GM18867 (cell line): ENCODE measurements at regions not wholly inside any gene's neighbourhood (a gene's known extent, or its start where the extent isn't known, plus 50 kb on each side); places are given as distances from the start of the nearest gene placed in this dataset.
"Not testable (repeated sequence)": the region's sequence is repeated elsewhere in the genome, so short reads cannot be mapped to it uniquely, and the experiment has no call there.

Experiments used
- ATAC-seq: cut with Tn5 transposase; IDR thresholded peaks from one replicate; pipeline ENCODE4 v1.9.1; 2021; ENCODE audit warnings: mild to moderate bottlenecking, moderate library complexity; ENCODE audit not compliant: unreplicated experiment

DNA sequence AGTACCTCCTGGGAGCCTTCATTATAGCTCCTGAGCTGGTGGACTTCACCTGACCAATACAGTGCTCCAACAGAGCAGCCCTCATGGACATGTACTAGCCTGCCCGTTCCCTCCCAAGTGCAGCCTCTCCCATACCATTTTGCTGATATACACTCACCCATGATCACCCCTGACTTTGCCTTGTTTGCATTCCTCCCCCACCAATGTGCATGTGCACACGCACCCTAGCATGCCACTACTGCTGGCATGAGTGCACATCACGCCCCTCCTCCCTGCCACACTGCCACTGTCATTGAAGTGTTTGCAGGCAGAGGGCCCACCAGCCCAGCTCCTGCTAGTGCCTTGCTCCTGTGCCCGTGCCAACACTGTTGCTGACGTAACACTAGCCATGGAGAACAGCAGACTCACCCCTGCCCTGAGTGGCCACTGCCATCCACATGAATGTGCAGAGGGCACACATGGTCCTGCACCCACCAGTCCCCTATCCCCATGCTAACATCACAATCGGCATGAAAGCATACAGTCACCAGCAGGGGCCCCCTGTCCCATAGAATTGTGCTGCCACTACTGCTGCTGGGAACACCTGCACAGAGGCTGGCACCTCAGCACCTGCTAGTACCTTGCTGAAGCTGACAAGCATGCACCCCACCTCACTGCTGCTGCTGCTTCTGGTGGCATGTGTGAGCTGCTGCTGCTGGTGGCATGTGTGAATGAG, 110.3 kb downstream of the SINHCAF start:
- no peak for ATAC-seq

DNA sequence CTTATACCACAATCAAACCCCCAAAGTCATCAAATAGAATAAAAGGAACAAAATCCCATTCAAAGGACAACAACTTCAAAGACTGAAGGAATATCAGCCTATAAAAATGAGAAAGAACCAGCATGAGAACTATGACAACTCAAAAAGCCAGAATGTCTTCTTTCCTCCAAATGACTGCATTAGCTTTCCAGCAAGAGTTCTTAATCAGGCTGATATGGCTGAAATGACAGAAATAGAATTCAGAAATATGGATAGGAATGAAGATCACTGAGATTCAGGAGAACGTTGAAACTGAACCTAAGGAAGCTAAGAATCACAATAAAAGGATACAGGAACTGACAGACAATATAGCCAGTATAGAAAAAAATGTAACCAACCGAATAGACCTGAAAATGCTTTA, 109.5 kb downstream of the SINHCAF start:
- no peak for ATAC-seq

DNA sequence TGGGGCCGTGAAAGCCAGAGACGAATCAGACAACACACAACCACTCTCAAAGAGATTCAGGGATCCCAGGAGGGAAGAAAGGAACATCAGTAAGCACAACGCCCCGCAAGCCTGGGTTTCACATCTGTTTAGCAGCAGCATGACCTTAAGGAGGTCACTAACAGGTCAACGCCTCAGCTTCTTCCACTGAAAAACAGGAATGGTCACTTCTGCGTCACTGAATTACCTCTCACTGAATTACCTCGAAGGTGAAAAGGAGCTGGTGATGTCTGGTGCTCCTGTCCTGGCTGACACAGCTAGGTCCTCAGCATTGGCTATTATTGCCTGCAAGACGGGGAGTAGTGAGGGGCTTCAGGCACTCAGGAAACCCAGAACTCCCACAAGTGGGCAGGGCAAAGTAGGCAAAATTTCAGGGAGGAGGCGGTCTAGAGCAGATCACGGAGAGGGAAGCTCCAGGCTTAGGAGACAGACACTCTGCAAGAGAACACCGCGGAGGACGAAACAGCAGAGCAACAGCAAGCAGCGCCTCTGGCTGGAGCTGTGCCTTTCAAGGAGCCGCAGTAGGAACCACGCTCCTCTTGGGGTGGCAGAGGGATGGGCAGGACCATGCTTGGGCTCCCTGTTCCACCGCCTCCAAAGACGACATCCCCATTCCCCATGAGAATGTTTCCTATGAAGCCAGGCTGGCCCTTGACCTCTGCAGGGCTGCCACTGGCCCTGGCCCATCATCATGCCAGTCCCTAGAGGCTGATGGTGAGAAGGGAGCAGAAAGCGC, 108.4 kb downstream of the SINHCAF start:
- no peak for ATAC-seq

DNA sequence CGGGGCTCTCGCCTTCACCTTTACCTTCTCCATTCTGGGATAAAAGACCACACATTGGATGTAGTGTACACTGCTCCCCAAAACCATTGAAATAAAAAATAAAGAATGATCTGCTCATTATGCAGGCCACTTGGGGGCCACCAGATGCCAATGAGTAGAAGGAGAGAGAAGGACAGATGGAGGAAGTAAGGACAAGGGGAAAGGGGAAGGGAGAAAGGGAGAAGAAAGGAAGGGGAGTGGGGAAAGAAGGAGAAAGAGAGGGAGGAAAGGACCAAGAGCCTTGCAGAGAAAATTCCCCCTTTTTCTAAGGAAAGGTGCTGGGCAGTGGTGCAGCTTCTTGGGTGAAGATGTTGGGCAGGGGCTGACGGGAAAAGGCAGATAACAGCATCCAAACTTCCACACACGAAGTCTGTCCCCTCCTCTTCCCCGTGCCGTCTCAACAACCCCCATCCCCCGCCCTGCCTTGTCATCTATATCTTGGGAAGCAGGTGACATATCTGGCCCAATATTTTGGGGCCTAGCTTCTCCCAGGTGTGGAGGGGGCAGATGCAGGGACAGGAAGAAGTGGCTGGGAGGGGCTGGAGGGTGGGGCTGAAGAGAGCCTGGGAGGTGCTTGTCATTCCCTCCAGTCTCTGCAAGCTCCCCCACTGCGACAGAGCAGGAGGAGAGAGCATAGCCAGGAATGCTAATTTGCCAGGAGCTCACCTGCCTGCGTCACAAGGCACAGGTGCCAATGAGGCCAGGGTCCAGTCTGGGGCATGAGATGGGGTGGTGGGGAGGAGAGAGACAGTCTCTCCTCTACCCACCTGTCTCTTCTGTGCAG, 107.5 kb downstream of the SINHCAF start:
- ATAC-seq = no peak

DNA sequence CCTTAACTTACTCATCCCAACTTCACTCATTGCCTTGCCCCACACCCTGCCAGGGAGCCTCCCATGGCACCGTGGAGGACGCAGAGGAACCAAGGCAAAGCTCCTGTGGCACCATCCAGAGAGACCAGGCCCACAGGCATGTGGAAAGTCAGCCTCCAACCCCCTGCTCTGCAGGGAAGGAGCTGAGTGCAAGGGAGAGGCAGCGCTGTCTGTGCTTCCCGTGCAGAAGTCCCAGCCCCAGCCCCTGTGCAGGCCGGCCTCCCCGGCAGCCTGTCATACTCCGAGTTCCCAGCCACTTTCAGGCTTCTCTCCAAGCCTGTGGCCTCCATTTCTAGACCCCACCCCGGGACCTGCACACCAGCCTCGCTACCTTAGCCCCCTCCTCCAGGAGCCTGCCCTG, 106.4 kb downstream of the SINHCAF start:
- ATAC-seq = no peak

DNA sequence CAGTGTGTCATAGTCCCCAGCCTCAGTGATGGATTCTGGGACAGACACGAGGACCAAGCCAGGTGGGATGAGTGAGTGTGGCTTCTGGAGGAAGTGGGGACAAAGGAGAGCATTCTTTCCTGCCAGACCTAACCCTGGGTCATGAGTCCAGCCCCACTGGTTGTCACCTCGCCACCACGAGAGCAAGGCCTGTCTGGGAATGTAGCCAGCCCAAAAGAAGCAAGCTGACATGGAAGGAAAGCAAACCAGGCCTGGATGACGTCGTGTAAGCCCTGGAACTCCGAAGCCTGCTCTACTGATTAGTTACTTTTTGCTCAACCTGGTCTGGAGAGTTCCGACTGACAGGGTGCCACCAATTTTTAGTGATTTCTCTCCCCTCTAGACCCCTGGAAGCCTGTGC, 105.9 kb downstream of the SINHCAF start:
- ATAC-seq = no peak

DNA sequence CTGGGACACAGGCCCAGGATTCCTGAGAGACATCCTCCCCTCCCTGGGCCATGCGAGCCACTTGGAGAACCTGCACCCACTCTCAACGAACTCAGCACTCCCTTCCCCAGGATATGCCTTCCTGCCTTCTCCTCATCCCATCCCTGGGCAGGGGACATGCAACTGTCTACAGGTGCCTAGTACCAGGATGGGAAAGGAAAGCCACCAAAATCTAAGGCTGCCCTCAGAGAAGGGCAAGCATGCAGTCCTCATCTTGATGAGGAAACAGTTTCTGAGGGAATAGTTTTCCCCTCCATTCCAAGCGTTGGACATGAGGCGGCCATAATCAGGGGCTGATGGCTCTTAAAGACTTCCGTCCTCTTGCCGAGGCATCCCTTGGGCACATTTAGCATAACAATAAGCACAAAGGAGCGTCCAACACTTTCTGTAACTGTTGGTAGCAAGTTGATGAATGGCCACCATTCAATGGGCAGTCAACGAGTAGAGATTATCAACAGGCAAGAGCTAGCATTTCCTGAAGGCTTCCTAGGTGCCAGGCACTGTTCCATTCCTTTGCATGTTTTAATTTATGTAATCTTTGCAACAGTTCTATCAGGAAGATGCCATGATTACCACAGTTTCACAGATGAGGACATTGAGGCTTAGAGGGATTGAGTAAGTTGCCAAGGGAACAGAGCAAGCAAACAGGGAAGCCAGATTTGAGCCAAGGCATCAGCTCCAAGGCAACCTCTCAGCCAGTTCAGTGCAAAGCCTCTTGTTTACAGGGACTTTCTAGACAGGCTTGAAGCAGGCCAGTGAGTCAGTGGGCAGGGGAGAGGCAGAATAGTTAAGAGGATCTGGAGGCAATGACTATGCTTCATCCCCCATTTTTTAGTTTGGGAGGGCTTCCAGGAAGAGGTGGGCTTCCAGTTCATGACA, 105.1 kb downstream of the SINHCAF start:
- ATAC-seq = no peak

DNA sequence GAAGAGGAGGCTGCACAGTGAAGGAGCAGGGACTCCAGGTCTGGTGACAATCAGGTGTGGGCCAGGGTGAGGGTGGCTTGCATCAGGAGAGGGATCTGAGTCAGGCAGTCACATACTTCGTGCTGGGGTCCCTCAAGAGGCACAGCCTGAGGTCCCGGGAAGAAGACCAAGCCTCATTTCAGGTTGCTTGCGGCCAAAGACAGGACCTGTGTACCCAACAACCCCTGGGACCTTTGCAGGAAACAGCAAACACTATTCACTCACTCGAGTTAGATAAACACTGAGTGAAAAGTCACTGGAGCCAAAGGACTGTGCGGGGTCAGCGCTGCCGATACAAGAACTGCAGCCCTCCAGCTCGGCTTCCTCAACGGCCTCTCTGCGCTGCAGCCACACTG, 104.4 kb downstream of the SINHCAF start:
- ATAC-seq = no peak

DNA sequence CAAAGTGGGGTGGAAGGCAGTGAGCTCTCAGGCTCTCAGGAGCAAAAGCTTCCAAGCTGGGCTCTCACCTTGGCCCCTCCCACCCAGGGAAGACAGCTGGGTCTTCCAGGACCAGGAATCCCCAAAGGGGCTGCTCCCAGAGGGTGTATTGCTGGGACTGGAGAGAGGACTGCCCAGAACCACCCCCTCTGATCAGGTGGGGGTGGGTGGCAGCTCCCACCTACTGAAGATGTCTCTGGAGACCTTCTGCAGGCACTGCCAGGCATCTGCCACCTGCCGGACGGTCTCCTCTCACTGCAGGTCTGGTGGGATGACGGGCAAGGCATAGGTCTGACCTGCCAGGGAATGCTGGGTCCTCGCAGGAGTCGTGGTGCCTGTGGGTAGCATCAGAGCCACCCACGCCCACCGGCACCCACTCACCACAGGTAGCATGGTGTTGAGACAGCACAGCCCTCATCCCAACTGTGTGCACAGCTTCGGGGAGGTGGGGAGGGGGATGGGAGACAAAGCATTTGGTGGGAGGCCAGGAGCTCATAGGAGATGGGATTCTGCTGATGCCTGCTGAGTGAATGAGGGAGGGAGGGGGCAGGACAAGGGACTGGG, 103.2 kb downstream of the SINHCAF start:
- no peak for ATAC-seq

DNA sequence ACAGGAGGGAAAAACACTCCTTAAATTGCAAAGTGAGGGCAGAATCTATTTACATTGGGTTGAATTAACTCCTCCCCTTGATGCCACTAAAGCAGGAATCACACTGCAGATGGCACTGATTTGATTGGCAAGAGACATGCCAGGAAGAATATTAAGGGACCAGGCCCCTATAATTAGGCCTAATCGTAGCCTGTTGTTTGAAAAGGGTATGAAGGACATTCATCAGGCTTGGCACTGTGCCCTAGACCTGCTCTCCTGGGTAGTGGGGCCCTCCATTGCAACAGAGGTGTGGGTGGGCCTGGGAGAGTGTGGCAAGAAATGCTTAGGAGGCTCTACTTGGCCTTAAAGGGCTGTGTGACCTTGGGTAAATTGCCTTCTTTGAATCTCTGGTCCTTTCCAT, 102.3 kb downstream of the SINHCAF start:
- ATAC-seq = not testable (repeated sequence)

DNA sequence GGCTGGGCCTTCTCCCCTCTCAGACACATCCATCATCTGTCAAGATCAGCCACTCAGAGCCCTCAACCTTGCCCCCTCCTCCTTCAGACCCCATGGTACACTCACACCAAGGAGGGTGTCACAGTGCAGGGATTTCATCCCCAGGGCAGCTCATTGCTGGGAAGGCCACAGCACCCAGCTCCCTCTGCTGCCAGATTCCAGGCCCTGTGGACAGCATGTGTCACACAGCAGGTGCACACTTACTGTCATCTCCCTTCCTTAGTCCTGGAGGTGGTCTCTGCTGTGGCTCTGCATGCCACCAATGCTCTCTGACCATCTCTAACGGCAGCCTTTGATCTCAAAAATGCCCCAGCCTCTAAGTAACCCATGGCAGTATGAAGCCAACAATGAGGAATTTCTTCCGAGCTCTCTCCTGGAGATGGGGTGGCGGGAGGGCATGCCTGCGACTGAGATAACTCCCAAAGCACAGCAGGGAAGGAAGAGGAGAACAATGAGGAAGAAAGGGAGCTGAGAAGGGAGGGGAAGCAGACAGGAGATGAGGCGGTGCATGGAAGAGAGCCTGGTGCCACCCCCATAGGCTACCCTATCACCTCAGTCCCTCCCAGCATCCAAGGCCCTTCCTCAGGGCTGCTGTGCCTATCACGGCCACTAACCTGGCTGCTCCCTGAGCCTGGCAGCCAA, 101.0 kb downstream of the SINHCAF start:
- no peak for ATAC-seq

DNA sequence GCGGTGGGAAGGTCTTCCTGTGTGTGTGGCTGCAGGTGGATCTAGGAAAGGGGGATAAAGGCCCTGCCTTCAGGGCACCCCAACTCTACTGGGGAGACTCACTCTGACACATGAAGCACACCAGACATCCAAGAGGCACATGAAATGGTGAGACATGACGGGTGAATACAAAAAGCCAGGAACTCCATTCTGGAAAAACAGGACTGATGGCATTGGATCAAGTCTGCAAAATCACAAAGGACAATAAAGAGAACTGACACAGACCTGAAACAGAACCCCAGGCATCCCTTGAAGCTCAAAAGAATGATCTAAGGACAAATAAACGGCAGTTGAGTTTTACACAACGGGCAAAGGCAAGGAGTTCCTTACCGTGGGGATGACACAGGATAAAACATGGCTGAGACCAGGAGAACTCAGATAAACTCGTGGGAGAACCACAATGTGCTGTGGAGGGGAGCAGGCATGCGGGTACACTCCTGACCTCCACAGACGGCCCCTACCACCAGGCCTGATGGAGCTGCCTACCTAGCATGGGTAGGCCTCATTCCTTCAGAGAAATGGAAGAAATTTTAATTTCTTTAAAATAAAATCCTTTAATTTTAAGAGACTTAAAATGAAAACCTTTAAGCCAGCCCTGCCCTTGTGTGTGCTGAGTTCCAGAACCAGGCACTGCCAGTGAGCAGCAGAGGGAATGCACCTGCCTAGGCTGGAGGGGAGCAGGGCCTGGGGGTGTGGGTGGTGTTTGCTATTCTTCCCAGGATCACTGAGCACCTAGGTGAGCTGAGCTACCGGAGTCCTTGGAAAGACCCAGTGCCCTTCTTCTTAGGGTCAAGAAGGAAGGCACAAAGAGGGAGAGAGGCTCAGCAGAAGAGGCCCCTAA, 100.1 kb downstream of the SINHCAF start:
- ATAC-seq = no peak

DNA sequence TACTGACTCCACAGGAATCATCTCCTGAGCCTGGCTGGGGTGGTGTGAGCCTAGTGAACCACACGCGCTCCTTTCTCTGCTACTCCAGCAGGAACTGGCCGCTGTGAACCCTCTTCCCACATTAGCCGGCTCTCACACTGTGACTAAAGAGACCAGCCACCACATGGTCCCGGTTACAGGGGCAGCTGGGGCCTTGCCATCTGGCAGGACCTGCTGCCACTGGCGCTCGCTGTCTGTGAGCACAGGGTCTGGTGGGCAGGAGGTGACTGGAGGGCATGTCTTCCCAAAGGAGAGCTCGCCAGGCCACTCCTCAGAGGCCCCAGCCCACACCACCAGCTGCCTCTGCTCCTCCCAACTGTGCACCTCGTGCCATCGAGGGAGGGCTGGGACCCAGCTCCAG, 99.3 kb downstream of the SINHCAF start:
- ATAC-seq = no peak

DNA sequence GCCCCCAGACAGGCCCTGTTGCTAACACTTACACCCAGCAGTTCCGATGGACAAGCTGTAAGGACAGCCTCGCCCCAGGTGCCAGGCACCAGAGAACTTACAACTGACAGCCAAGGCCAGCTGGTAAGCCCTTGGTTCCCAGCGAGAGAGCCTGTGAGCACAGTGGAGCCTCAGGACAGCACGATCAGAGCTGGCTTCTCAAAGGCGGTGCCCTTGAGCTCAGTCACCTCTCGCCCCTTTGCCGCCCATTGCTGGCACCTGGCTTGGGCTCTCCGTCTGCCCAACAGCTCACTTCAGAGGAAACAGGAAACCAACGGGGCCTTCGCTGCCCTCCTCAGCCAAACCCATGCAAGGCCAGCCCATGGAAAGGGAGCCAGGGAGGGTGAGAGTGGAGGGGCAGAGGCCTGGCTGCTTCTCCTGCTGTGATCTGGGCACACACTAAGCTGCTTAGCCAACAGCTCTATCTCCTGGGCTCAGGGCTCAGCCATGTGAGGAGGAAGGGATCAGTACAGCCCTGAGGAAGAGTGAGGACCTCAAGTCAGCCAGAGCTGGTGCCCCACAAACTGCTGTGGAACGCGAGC, 98.5 kb downstream of the SINHCAF start:
- no peak for ATAC-seq

DNA sequence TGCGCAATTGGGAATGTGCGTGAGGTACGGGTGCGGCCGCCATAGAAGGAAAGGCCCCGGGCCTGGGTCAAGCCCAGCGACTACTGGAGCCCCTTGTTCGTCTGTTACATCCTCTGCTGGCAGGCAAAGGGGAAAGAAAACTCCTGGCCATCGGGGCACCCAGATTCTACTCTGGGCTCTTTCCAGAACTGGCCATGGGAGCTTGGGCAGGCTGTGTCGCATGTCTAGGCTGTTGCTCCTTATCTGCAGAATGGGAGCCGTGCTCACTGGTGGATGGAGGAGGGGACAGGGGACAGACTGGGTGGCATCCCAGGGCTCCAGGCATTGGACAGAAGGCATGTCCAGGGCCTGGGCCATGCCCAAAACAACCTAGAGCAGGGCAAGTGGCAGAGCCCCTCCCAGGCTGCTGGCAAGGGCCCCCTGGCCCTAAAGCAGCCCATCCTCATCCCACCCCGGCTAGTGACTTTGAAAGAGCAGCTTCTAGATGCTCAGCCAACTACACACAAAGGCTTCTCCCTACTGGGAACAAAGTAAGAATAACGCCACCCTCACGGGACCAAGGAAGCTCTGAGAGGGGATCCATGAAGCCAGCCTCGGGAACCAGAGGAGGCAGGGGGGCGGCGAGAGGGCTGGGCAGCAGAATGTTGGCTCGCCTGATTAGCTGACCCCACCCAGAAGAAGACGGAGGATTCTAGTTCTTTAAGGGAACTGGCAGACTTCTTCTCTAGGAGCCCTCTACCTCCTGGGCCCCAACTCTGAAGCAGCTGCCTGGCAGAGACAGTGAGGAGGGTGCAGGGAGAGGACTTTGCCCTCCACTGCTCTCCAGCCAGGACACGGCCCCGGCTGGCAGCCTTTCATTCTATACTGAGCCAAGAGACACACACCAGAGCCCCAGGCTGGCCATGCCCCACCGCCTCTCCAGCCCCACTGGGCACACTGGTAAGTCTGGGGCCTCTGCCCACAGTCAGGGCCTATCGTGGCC, 96.8 kb downstream of the SINHCAF start:
- ATAC-seq = no peak

DNA sequence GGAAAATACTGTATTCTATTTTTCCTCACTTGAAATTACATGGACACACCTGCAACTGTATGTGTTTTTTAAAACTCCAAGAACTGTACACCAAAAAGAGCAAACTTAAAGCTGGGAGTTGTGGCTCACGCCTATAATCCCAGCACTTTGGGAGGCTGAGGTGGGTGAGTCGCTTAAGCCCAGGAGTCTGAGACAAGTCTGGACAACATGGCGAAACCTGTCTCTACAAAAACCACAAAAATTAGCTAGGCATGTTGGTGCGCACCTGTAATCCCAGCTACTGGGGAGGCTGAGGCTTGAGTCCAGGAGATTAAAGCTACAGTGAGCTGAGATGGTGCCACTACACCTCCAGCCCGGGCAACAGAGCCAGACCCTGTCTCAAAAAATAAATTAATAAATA, 95.9 kb downstream of the SINHCAF start:
- no peak for ATAC-seq
